HPDE6-E6E7 (cell line): ENCODE measurements at regions not wholly inside any gene's neighbourhood (a gene's known extent, or its start where the extent isn't known, plus 50 kb on each side); places are given as distances from the start of the nearest gene placed in this dataset.
"Not testable (repeated sequence)": the region's sequence is repeated elsewhere in the genome, so short reads cannot be mapped to it uniquely, and the experiment has no call there.

Experiments
- DNase-seq: peaks from one replicate; pipeline ENCODE4 v3.0.0; 2011; ENCODE audit warnings: missing footprints; ENCODE audit errors: extremely low spot score

DNA sequence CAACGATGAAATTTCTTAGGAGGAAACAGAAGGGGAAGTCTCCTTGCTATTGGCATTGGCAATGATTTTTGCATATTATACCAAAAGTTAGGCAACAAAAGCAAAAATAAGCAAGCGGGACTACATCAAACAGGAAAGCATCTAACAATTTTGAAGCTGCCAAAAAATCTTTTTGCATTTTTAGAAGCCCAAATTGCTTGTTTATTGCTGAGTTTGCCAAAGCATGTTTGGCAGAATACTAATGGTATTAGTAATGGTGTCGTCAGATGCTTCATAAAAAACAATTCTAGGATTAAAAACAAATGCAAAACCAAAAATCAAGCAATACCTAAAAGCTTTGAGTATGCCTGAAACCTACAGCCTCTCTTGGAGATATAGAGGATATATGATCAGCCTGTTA, 80.0 kb downstream of the GALR1 start:
- DNase-seq, result no peak

DNA sequence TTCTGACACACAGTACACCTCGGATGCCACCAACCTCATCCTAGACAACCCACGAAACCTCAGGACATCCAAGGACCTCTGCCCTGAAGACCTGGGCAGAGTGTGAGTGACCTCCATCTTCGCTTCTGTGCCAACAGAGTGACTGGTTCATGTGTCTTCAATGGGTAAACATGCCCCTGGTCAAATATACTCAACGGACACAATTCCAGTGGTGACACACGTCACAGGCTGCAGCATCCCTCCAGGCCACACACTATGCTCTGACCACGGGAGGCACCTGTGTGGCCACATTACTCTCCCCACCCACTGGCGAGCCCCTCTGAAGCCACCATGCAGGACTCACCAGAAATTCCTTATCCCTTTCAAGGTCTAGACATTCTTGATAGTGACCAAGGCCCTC, 85.2 kb downstream of the GALR1 start:
- no peak for DNase-seq

DNA sequence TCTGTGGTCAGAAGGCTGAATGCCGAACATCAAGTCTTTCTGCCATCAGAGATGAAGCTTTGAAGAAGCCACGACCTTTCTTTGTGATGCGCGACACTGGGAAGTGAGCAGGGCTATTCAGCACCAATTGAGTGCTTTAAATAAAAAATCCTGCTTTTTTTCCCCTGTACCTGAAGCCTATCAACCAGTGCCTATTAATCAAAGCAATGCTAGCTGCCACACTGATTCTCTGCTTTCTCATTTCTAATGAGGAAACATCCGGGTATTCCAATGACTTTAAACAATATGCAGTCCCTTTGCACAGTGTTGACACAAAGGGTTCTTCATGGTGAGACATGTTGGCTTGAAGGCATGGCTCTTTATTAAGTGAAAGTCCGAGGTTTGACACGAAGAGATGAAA, 88.0 kb downstream of the GALR1 start:
- DNase-seq, result no peak

DNA sequence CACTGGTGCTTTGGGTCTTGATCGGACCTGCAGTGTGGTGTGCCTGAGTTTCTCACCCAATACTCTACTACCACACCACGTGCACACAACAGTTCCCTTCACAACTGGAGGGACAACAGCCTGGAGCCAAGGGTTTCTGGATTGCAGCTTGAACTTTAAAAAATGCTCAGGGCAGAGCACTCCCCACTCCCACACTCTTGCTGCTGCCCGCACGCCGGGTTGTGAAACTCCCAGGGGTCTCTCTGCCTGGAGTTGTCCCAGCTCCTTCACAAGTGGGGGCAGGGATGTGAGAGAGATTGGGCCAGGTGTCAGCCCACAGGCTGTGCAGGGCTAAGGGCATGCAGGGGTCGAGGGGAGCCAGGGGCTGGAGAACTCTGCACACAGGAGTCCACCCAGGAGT, 89.4 kb downstream of the GALR1 start:
- no peak for DNase-seq

- DNase-seq, result no peak
Measured at GRCh38 chr18:77339623-77340022, 90.0 kb downstream of the GALR1 start.

DNA sequence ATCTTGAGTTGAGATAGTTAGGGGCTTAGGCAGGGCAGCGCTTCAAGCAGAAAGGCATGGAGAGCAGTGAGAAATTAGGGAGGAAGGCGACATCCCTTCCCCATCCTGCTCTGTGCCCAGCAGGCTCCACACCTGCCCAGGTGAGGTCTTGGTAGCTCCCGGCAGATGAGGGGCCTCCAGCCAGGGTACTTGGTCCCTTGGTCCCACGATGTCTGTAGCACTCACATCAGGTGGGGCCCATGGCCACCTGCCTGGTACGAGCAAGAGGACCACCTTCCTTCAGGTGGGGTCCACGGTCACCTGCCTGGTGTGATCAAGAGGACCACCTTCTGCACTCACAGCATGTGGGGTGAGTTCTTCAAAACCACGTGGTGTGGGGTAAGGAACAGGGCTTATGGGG, 91.2 kb downstream of the GALR1 start:
- DNase-seq, result no peak

DNA sequence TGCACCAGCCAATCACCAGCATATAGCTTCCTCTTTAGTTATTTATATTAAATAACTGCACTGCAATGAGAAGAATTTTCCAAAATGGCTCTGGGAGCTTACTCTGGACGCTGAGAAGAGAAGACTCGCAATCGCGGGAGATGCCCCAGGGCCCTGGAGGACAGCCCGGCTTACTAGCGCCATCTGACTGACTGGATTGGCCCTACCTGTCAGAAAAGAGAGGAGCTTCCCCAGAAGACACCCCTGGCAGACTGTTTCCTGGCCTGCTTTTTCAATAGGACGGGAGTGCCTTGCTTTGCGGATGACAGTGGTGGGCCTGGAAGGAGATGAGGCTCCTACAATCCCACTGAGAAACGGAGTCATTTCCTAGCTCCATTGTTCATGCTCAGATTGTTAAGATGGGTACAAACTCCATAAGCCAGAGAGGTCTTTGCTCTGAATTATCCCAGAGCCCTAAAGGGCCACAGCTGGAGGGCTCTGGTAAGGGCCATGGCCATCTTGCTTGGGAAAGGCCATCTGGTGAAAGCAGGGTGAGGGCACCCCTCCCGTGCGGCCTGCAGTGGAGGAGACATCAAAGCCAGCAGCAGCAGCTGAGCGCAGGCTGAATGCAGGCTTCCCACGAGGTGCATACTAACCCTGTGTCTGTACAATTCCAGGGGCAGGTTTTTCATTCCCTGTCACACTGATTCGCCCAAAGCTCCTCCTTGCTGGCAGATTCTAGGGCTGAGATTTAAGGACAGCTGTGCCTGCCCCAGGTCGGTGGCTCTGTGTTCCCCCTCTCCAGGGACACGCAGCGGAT, 92.1 kb downstream of the GALR1 start:
- DNase-seq, result no peak

DNA sequence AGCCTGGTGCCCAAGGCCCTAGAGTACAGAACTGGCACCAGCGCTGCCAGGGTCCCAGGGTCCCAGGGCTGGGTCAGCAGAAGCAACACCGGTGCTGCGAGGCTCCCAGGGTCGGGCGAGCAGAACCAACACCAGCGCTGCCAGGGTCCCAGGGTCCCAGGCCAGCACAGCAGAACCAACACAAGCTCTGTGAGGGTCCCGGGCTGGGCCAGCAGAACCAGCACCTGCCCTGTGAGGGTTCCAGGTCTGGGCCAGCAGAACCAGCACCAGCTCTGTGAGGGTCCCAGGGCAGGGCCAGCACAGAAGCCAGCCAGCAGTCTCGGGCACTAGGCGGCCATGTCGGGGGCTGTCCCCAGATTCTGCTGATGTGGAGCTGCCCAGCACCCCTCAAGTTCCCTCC, 93.1 kb downstream of the GALR1 start:
- no peak for DNase-seq

GRCh38 chr18:77343846-77344510, 94.3 kb downstream of the GALR1 start:
- DNase-seq, result no peak

DNA sequence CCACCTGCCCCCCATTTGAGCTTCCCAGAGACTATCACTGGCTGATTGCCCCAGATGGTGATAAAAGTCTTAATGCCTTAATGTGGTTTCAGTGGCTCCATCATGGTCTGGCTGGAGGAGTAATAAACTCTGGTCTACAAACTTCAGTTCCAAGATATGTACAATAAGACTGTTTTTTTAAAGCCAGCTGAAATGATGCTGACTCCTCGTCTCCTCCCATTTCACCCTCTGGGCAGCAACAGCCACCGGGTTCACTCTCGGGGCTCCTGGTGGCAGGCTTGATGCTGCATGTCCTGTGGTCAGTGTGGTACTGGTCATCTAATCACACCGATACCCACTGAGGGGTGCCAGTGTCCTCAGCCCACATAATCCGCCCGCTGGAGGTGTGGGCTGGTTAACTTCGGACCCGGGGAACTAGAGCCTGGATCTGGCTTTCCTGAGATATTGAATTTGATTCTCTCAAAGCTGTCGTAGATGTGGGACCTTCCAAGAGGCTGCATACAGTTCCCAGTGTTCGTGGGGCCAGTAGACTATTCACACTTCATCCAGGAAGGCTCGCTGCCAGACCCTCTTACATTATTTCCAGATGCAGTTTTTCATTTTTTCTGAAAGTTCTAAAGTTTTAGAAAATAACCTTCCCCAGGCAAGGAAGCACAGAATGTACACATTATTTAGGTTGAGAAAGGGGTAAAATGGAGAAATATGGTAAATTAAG, 95.3 kb downstream of the GALR1 start:
- no peak for DNase-seq

GRCh38 chr18:77346208-77346810, 96.7 kb downstream of the GALR1 start:
- no peak for DNase-seq

GRCh38 chr18:77353349-77353748, 103.7 kb downstream of the GALR1 start:
- not testable (repeated sequence) for DNase-seq

GRCh38 chr18:77359561-77360314, 110.1 kb downstream of the GALR1 start:
- DNase-seq, result no peak

GRCh38 chr18:77360315-77361190, 110.9 kb downstream of the GALR1 start:
- DNase-seq, result no peak

DNA sequence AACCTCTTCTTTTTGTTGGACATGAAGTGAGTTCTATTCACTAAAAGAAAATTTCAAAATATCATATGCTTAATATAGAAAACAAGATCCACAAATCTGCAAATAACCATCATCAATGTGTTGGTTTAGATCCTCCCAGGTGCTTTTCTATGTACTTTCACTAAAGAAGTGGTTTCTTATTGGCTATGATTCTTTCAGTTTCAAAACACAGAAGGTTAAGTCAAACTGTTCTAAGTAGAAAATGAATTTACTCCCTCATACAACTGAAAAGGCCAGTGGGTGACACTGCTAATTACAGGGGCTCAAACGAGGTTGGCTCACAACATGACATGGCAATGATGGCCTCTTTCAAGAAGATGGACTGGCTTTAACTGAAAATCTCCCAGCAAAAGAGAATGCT, 111.7 kb downstream of the GALR1 start:
- no peak for DNase-seq

GRCh38 chr18:77365667-77366066, 116.0 kb downstream of the GALR1 start:
- DNase-seq, result no peak

DNA sequence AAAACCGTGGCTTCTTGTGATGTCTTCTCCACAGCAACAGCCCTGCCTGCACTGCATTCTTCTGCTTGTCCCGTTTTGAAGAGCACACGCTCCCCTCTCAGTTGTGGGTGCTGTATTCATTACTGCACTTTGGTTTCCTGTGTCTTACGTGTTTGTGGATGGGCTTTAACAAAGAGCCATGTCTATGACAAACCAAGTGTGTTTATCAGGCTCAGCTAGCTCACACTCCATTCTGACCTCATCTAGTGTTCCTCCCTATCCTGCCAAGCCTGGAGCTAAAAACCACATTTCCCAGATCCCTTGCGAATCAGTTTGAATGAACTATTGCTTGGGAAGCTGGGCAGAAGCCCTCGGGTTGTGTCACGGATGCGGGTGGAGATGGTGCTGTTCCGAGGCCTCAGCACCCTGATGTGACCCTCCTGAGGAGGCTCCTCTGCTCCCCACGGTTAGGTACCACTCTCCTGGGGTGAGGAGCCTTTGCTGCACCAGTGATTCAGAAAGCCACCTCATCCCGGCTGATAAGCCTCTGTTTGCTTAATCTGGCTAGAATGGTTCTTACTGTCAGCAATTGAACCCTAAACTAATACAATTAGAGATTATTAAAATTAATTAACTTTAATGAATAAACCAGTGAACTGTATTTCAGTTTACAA, 116.5 kb downstream of the GALR1 start:
- no peak for DNase-seq

DNA sequence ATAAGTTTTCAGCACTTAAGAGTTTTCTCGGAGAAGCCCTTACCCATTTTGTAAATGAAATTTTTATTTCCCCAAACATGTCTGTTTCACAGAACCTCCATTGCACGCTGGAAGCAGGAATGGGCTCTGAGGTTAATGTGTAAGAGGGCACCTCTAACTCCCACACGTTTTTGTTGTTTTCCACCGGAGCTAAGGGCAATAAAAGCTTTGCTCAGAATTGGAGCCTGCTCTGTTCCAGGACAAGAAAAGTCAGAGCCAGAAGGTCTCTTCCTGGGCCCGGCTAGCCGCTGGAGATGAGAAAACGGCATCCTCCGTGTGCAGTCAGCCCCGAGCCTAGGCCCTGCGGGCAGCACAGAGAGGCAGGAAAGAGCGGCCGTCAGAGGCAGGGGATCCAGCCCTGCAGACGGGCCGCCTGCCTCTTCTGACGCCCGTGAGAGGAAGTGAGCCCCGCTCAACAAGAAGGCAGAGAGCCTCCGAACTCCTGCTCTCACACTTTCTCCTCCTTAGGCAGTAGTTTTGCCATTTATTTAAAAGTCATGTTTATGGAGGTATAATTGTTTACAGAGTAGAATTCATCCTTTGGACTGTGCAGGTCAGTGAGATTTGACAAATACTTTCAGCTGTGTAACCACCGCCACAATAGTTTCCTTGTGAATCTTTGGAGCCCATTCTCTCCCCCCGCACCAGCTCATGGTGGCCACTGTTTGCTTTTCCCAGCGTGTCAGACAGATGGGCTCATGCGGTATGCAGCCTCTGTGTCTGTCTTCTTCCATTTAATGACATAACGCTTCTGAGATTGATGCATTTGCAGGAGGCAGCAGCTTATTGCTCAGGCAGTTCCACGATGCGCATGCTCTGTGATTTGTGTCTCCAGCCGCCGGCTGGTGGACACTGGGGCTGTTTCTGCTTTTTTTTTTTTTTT, 117.3 kb downstream of the GALR1 start:
- no peak for DNase-seq

DNA sequence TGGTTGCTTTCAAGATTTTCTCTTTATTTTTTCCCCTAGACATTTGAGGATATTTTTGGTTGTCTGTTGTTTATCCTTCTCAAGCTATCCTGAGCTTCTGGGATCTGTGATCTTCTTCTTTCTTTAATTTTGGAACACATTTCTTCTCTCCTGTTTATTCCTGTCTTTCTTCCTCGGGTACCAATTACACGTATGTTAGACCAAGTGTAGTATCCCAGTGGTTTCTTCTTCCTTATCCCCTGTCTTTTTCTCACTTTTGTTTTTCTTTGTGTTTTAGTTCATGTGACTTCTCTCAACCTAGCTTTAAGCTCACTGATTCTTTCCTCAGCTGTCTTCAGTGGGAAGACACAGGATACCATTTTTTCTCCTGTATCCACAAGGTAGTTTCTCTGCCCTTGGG, 120.0 kb downstream of the GALR1 start:
- no peak for DNase-seq
